ENCODE measurements at regions not wholly inside any gene's neighbourhood (a gene's known extent, or its start where the extent isn't known, plus 50 kb on each side); places are given as distances from the start of the nearest gene placed in this dataset.
"Not testable (repeated sequence)": the region's sequence is repeated elsewhere in the genome, so short reads cannot be mapped to it uniquely, and the experiment has no call there.

- TF ChIP-seq ZFX (IDR thresholded peaks at IDR 0.05) = no peak
- TF ChIP-seq, protein P1, sequence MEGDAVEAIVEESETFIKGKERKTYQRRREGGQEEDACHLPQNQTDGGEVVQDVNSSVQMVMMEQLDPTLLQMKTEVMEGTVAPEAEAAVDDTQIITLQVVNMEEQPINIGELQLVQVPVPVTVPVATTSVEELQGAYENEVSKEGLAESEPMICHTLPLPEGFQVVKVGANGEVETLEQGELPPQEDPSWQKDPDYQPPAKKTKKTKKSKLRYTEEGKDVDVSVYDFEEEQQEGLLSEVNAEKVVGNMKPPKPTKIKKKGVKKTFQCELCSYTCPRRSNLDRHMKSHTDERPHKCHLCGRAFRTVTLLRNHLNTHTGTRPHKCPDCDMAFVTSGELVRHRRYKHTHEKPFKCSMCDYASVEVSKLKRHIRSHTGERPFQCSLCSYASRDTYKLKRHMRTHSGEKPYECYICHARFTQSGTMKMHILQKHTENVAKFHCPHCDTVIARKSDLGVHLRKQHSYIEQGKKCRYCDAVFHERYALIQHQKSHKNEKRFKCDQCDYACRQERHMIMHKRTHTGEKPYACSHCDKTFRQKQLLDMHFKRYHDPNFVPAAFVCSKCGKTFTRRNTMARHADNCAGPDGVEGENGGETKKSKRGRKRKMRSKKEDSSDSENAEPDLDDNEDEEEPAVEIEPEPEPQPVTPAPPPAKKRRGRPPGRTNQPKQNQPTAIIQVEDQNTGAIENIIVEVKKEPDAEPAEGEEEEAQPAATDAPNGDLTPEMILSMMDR (conservative IDR thresholded peaks at IDR 0.05) = no peak
These were observed 109.6 kb upstream of the DNAH14 start for GRCh38 chr1:224819861-224820260.

DNA sequence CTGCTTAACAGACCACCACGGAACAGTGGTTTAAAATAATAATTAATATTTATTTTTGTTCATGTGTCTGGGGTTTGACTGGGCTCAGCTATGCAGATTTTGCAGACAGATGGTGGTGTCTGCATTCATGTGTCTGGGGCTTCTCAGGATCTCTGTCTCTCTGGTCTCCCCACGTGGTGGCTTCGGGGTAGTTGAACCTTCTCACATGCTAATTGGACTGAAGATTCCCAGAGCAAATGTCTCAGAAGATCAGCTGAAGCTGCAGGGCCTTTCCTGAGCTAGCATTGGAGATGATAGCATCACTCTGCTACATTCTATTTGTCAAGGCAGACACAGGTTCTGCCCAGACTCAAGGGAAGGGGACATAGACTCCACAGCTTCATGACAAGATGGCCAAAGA, 109.1 kb upstream of the DNAH14 start:
- no peak for TF ChIP-seq ZFX (IDR thresholded peaks at IDR 0.05)
- TF ChIP-seq, protein P1 (conservative IDR thresholded peaks at IDR 0.05) = no peak
- H3K27ac ChIP-seq = no peak overlapping the region

More at GRCh38 chr1:224819861-224820260, 109.6 kb upstream of the DNAH14 start:
- H3K27ac ChIP-seq = no peak overlapping the region

DNA sequence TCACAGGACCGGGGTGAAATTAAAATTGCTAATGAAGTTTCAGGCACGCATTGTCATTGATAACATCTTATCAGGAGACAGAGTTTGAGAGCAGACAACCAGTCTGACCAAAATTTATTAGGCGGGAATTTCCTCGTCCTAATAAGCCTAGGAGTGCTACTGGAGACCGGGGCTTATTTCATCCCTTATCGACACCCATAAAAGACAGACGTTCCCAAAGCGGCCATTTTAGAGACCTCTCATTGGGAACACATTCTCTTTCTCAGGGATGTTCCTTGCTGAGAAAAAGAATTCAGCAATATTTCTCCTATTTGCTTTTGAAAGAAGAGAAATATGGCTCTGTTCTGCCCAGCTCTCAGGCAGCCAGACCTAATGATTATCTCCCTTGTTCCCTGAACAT, 107.7 kb upstream of the DNAH14 start:
- not testable (repeated sequence) for H3K27ac ChIP-seq

- no peak for TF ChIP-seq ZFX (IDR thresholded peaks at IDR 0.05)
- TF ChIP-seq, protein P1 (conservative IDR thresholded peaks at IDR 0.05) = no peak
- no peak overlapping the region for H3K27ac ChIP-seq
These were observed 103.9 kb upstream of the DNAH14 start for GRCh38 chr1:224825525-224826000.

DNA sequence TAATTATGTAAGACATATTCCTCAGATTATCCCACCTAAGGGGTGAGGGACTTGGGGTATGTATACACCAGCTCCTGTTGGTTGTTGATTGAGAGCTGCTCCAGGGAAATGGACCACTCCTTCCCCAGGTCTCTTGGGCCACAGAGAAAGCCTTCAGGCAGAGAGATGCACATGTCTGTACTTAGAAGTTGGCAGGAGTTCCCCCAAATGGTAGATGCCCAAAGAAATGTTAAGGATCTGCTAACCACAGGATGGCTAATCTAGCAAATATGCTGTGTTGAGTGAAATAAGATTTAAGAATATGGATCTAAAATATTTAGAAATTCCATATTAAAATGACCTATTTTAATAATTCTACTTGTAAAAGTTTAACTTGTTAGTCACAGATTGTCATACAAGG, 100.8 kb upstream of the DNAH14 start:
- H3K27ac ChIP-seq = no peak overlapping the region
- no peak for TF ChIP-seq ZFX (IDR thresholded peaks at IDR 0.05)
- TF ChIP-seq, protein P1 (conservative IDR thresholded peaks at IDR 0.05) = no peak

DNA sequence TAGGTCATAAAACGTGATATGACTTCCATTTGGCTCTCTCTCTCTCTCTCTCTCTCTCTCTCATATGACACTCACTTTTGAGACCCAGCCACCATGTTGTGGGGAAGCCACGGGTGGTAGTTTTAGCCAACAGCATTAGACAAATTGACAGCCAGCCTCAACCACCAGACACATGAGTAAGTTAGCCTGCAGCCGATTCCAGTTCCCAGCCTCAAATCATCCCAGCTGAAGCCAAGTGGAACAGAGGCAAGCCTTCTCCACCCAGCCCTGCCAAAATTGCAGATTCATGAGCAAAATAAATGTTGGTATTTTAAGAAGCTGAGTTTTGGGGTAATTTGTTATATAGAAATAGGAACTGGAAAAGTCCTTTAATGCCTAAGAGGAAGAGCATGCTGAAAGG, 98.0 kb upstream of the DNAH14 start:
- no peak overlapping the region for H3K27ac ChIP-seq
- TF ChIP-seq ZFX (IDR thresholded peaks at IDR 0.05) = no peak
- TF ChIP-seq, protein P1 (conservative IDR thresholded peaks at IDR 0.05) = no peak

DNA sequence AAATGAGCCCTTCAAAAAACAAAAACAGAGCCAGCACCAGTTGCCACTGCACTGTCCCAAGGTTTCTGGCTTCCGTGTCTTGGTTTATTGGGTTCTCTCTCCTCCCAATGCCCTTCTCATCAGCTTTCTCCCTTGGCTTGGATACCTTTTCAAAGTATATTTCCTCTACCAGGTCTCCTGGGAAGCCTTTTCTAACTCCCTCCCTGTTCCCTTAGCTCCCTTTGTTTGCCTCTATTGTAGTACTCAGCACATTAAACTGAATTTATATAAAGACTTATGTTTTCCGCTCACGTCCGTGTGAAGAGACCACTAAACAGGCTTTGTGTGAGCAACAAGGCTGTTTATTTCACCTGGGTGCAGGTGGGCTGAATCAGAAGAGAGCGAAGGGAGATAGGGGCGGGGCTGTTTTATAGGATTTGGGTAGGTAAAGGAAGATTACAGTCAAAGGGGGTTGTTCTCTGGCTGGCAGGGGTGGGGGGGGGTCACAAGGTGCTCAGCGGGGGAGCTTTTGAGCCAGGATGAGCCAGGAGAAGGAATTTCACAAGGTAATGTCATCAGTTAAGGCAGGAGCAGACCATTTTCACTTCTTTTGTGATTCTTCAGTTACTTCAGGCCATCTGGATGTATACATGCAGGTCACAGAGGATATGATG, 89.7 kb upstream of the DNAH14 start:
- not testable (repeated sequence) for H3K27ac ChIP-seq

GRCh38 chr1:224841803-224842202, 87.7 kb upstream of the DNAH14 start:
- H3K27ac ChIP-seq = not testable (repeated sequence)

- TF ChIP-seq ZFX (IDR thresholded peaks at IDR 0.05) = no peak
- TF ChIP-seq, protein P1 (conservative IDR thresholded peaks at IDR 0.05) = no peak
- H3K27ac ChIP-seq = no peak overlapping the region
These were observed 83.2 kb upstream of the DNAH14 start for GRCh38 chr1:224846119-224846907.

Data from C4-2B (cell line).